Right renal pelvis (tissue), 4 donors: ENCODE measurements at regions not wholly inside any gene's neighbourhood (a gene's known extent, or its start where the extent isn't known, plus 50 kb on each side); places are given as distances from the start of the nearest gene placed in this dataset.

ENCODE experiments used
- DNase-seq, 4 donors: peaks; one replicate each; pipeline ENCODE4 v3.0.0-alpha.2; 2013; ENCODE audit warnings: low read depth in 4 of 4, low spot score in 3 of 4, missing footprints in 1 of 4

GRCh38 chr3:147740928-147741327 is 331.8 kb downstream of the ZIC1 start:
- DNase-seq, result no peak

GRCh38 chr3:147744967-147745366 is 335.8 kb downstream of the ZIC1 start:
- DNase-seq, result no peak

- no peak for DNase-seq
These were observed 346.1 kb downstream of the ZIC1 start for GRCh38 chr3:147755310-147755709.

GRCh38 chr3:147756476-147756875 is 347.3 kb downstream of the ZIC1 start:
- DNase-seq, result no peak

GRCh38 chr3:147757866-147758265 is 348.7 kb downstream of the ZIC1 start:
- no peak for DNase-seq

- DNase-seq, result peak in 3 of 4 donors; percentile 8 to 14 (median 10)
These were observed 349.6 kb downstream of the ZIC1 start for GRCh38 chr3:147758771-147759170.

- DNase-seq, result no peak
These were observed 350.9 kb downstream of the ZIC1 start for GRCh38 chr3:147760085-147760484.

GRCh38 chr3:147760941-147761340 is 351.8 kb downstream of the ZIC1 start:
- no peak for DNase-seq

- DNase-seq, result no peak
These were observed 364.0 kb downstream of the ZIC1 start for GRCh38 chr3:147773116-147773630.

GRCh38 chr3:147775411-147775810 is 366.2 kb downstream of the ZIC1 start:
- no peak for DNase-seq

- no peak for DNase-seq
These were observed 366.8 kb downstream of the ZIC1 start for GRCh38 chr3:147775816-147776530.

- no peak for DNase-seq
These were observed 384.7 kb downstream of the ZIC1 start for GRCh38 chr3:147793841-147794240.

GRCh38 chr3:147794596-147794995 is 385.4 kb downstream of the ZIC1 start:
- DNase-seq, result no peak

GRCh38 chr3:147795418-147795817 is 386.3 kb downstream of the ZIC1 start:
- no peak for DNase-seq

GRCh38 chr3:147797095-147797494 is 387.9 kb downstream of the ZIC1 start:
- DNase-seq, result peak in 2 of 4 donors; percentile 16 to 22

GRCh38 chr3:147799601-147800000 is 390.4 kb downstream of the ZIC1 start:
- no peak for DNase-seq

GRCh38 chr3:147807776-147808175 is 398.6 kb downstream of the ZIC1 start:
- DNase-seq, result no peak

- DNase-seq, result no peak
These were observed 400.0 kb downstream of the ZIC1 start for GRCh38 chr3:147809206-147809605.

- no peak for DNase-seq
These were observed 403.2 kb downstream of the ZIC1 start for GRCh38 chr3:147812186-147812911.

- no peak for DNase-seq
These were observed 404.1 kb downstream of the ZIC1 start for GRCh38 chr3:147813256-147813655.

GRCh38 chr3:147816752-147817151 is 407.6 kb downstream of the ZIC1 start:
- DNase-seq, result peak; percentile 54 to 77 (median 73)

- DNase-seq, result no peak
These were observed 423.4 kb downstream of the ZIC1 start for GRCh38 chr3:147832611-147833010.
